Left colon (tissue), 2 donors: ENCODE measurements at regions not wholly inside any gene's neighbourhood (a gene's known extent, or its start where the extent isn't known, plus 50 kb on each side); places are given as distances from the start of the nearest gene placed in this dataset.

Source experiments
- ATAC-seq: fragments of 200-7000 bp; cut with Tn5 transposase; one replicate; pipeline ENCODE4 v1.9.1; 2020; ENCODE audit warnings: mild to moderate bottlenecking, moderate library complexity
- DNase-seq, 2 donors: peaks; one replicate each; pipeline ENCODE4 v3.0.0-alpha.2; 2020
- intact Hi-C, 2 donors: fragments of 100-400 bp; cut with DNase I in 1 of 2; cut with micrococcal nuclease in 1 of 2; formaldehyde crosslinking; loops; one replicate each; pipeline versions ENCODE4 v1.11.2 to v1.14.0; 2022; cut with DNase I, micrococcal nuclease
- donor health status: DM: no; HTN: no; CAD: no.
- donor health status: DM: yes; HTN: yes; CAD: no.

DNA sequence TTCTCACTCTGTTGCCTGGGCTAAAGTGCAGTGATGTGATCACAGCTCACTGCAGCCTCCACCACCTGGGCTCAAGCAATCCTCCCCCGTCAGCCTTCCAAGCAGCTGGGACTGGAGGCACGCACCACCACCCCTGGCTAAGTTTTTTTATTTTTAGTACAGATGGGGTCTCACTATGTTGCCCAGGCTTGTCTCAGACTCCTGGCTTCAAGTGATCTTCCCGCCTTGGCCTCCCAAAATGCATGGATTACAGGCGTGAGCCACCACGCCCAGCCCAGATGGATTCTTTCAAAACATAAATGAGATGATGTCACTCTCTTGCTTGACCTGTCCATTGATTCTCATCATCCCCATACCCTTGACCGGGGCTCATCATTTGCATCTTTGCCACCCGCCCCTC, 72.6 kb upstream of the SLC6A6 start:
- intact Hi-C loops, result no loop called here
- DNase-seq, result no peak
- ATAC-seq, result no peak

DNA sequence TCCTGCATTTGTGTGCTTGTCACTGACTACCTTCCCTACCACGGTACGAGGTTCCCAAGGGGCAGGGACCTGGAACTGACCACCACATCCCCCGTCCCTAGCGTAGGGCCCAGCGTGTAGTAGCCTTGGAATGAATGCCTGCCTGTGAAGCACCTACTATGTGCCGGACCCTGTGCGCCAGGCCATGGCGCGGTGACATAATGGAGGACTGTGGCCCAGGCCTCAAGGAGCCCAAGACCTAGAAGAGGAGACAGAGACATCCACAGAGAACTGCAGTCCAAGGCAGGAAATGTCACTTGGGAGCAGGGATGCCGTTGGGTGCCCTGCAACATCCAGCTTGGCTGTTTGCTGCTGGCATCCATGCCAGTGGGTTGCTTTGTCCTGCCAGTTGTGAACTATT, 71.9 kb upstream of the SLC6A6 start:
- ATAC-seq (no peak), DNase-seq (no peak)
- intact Hi-C loops, result no loop called here

DNA sequence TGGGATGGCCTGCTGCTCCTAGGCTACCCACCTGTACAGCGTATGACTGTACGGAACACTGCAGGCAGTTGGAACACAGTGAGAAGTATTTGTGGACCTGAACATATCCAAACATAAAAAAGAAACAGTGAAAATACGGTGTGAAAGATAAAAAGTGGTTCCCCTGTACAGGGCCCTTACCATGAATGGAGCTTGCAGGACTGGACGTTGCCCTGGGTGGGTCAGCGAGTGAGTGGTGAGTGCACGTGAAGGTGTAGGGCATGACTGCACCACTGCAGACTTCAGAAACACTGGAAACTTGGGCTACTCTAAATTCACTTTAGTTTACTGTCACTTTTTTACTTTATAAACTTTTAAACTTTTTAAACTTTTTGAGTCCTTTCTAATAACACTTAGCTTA, 71.2 kb upstream of the SLC6A6 start:
- peak; percentile 70 to 77 for DNase-seq
- ATAC-seq, result peak; percentile 79
- intact Hi-C loops, result no loop called here

DNA sequence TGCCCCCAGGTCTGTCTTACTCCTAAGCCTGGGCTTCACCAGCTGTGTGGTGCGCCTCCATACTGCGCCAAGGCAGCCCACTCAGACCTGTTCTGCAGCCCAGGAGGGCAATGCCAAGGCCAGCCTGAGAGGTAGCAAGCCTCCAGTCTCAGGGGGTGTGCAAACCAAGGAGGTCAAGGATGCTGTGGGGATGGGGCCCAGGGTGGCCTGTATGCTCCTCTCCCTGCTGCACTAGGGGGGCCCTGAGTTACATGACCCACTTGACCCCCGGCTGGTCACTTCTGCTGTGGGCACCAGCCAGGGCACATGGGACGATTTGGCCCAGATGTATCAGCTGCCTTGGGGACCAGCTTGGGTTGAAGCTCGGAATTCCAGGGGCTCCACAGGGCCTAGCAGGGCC, 70.0 kb upstream of the SLC6A6 start:
- ATAC-seq (no peak), DNase-seq (no peak)
- intact Hi-C loops, result no loop called here

DNA sequence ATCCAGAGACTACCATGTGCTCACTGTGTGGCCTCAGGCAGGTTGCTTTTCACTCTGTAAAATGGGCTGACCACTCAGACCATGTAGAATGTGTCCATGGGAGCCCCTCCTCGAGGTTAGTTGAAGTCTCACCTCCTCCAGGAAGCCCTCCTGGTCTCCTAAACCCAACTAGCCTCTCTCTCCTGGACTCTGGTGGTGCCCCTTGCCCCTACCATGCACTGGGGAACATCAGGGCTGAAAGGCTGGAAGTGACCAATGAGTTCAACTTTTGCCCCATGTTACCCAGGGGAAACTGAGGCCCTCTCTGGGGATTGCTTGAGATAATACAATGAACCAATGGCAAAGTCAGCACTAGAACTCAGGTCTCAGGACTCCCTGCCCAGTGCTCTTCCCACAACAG, 69.2 kb upstream of the SLC6A6 start:
- intact Hi-C loops, result no loop called here
- no peak for DNase-seq
- ATAC-seq, result no peak

DNA sequence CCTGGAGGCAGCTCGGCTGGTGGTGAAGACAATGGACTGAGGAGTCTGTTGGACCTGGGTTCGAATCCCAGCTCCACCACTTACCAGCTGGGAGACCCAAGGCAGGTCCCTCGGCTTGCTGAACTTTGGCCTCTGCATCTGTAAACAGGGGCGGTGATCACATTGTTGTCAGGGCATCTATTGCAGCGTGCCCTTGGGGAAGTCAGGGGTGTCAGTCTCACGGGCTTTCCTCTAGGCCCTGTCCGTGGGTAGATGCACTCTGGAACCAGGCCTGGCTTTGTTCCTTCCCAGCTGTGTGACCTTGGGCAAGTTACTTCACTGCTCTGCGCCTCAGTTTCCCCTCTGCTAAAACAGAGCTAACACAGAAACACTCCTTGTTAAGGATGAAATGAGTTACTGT, 68.8 kb upstream of the SLC6A6 start:
- no peak for DNase-seq
- intact Hi-C loops, result no loop called here
- ATAC-seq, result no peak

DNA sequence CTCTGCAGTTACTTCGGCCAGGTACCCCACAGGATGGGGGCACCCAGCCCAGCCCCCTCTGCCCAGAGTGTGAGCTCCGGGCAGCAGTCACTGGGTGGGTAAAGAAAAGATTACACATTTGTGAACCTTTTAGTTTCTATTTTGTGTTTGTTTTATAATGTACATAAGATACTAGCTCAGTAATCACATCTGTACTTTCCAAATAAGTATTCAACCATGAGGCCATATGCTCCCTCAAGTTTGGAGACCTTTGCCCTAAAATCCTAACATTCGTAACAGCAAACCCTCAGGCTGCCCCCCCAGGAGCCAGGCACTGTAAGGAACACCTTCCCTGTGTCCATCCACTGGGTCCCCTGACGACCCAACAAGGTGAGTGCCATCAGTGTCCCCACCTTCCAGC, 68.3 kb upstream of the SLC6A6 start:
- intact Hi-C loops, result no loop called here
- DNase-seq (no peak), ATAC-seq (peak; percentile 22)

DNA sequence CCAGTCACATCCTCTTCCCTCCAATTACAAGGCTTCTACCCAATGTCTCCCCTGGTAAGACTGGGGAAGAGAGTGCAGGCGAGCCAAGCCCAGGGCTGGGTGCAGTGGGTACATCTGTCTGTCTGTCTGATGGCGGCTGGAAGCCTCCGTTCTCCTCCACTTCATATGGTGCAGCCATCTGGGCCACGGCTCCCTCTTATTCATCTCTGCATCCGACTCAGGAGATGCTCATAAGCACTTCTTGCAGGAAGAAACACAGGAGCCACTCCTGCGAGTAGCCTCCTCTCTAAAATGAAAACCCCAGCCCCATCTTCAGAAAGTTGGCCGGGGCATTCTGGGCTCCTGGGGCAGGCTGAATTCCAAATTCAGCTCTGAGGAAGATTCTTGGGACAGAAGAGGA, 67.5 kb upstream of the SLC6A6 start:
- ATAC-seq, result no peak
- DNase-seq, result no peak
- intact Hi-C loops, result no loop called here

DNA sequence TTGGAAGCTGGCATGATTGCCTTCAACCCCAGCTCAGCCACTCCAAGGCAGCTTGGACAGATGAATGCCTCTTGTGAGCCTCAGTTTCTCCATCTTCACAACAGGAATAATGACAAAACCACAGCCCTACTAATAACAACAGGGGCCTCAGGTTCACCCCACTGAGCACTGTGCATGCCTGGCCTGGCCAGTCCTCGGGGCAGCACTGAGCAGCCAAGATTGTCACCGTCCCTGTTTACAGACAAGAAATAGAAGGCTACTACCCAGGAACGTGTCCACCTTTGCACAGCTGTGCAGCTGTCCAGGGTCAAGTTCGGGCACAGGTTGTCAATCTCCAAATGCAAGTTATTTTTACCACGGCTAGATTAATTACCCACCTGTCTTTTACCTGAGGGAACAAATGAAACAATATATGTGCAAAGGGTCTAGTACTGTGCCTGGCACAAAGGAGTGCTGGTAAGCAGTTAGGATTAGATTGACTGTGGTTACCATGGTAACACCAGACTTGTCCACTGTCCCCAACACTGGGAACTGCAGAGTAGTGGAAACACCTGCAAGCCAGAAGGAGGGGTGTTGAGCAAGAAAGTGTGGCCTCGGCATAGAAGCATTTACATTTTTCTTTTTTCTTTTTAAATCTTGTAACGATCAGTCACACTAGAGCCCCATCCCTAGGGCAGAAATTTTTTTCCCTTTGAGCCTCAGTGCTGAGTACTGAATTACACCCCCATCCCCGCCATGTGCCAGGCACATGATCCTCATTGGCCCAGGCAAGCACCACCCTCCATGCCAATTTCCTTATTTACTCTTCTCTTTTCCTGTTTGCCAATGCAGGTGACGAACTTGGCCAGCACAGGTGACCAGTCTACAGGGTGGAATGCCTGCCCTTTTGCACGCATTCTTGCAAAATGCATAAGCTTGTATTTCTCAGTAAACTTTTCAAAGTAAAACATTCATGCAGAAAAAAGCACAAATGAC, 66.3 kb upstream of the SLC6A6 start:
- ATAC-seq, result peak; percentile 93
- DNase-seq, result peak; percentile 59 to 82
- intact Hi-C loops, result no loop called here

DNA sequence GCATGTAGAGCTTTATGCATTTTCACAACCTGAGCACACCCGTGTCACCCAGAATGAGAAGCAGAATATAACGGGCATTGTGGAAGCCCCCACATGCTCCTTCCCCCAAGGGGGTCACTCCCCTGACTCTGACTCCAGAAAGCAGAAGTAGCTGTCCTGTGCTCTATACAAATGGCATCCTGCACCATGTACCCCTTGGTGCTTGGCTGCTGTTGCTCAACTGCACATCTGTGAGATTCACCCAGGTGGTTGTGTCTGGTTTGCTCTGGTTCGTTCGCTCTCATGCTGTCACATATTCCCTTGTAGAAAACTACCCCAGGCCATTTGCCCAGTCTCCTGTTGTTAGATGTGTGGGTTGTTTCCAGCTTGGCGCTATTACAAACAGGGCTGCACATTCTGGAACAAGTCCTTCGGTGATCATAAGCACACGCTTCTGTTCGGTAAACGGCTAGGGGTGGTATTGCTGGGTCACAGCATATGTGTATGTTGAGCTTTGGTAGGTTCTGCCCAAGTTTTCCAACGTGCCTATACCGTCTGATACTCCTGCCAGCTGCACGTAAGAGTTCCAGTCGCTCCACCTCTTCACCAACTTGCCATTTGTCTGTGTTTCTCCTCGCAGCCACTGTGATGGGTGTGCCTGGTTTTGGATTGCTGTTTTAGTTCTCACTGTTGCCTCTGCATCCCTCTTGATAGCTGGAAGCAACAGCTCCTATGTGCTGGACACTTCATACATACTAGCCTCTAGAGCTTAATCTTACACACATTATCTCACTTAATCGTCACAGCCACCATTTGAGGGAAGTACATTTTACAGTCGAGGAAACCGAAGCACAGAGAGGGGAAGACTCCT, 65.4 kb upstream of the SLC6A6 start:
- intact Hi-C loops, result no loop called here
- no peak for ATAC-seq
- DNase-seq, result no peak

DNA sequence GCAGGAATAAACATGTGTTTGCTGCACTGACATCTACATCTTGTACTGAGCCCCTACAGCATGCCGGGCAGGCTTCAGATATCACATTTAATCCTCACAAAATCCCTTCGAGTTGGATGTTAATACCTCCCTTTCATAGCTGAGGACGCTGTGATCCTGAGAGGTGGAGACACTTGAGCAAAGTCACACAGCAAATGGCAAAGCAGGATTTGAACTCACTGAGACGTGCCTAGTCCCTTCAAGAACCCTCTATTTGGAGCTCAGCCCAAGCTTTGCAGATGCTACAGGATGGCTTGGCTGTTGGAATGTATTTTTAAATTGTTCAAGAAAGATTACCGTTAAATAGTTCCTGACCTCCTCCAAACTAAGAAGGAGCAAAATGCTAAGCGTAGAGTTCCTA, 64.6 kb upstream of the SLC6A6 start:
- DNase-seq (no peak), ATAC-seq (no peak)
- intact Hi-C loops, result no loop called here

DNA sequence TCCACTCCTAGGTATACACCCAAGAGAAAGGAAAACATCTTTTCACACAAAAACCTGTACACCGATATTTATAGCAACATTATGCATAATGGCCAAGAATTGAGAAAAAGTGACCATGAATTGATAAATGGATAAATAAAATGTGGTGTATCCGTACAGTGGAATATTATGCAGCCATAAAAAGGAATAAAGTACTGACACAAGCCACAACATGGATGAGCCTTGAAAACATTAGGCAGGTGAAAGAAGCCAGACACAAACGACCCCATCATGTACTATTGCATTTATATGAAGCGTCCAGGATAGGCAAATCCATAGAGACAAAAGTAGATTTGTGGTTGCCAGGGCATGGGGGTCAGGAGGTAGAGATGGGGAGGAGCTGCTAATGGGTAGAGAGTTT, 64.2 kb upstream of the SLC6A6 start:
- intact Hi-C loops, result no loop called here
- ATAC-seq (no peak), DNase-seq (no peak)

DNA sequence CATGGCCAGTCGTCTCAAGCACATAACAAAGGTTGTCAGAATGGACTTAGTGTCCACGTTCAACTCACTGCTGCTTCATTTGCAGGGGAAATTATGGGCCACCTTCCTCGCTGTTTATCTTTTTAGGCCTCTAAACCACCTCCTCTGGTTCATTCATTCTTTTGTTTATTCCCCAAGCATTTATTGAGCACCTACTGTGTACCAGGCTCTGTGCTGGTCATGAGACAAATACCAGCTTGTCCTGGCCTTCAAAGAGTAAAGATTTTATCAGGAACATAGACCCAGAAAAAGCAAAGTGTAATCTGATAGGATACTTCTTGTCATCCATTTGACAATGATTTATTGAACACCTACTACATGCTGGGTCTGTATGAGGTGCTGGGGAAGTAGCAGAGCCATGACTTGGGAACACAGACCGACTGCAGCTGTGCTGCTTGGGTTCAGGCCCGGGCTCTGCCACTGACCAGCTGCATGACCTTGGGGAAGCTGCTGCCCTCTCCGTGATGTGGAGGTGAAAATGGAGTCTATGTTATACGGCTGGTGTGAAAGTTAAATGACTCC, 63.4 kb upstream of the SLC6A6 start:
- DNase-seq (no peak), ATAC-seq (no peak)
- intact Hi-C loops, result no loop called here

DNA sequence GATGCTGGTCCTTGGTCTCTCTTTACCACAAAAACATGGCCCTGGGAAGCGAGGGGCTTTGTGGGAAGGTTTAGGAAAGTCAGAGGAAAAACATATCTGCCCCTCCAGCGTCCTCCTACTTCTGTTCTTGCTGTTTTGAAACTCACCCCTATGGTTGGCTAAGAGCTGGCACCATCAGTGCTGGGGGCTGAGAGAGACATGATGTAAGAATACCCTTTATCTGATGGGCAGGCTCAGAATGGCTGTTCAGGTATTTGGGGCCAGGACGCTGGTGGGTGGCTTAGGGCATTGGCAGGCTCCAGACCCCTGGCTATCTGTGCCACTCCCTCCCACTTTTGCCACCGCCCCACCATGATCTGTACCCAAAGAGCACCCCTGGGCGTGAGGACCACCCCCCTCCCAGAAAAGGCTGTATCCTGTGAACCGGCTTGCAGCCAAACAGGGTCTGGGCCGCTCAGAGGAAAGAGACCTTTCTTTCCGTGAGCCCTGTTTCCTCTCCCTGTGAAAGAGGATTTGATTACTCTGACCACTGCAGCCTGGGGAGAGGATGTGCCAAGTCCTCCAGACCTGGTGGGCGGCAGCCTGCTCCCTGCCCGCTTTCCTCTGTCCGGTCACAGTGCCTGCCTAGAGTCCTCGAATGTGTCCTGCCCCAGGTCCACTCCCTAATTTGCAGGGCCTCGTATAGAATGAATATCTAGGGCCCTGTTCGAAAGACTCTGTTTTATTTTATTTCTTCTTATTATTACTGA, 61.3 kb upstream of the SLC6A6 start:
- no peak for ATAC-seq
- DNase-seq, result no peak
- intact Hi-C loops, result no loop called here

DNA sequence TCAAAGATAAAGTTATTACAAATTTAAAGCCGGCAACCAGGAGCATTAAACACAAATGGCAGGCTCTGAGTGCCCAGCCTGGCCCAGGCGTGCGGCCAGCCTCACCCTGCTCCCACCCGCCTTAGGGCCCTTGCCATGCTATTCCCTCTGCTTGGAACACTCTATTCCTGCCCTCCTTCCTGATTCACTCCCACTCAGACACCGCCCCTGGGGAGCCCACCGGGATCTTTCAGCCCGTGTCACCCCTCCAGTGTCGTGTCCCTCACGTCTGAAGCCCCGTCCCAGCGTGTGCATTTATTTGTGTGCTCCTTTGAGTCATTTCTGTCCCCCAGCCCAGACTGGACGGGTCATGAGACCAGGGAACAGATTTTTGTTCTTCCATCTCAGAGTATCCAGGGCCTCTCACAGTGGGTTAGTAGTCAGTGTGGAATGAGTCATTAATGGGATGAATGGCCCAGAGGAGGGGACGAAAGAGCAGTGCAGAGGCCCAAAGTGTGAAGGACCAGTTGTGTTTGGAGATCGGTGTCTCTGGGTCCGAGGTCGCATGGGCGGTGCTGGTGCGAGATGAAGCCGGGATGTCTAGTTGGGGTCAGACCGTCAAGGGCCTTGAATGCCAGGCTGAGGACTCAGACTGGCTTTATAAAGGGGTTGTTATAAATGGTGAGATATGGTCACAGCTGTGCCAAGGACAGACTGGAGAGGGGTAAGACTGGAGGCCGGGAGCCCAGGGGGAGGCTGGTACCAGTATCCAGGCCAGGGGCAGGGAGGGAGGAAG, 58.9 kb upstream of the SLC6A6 start:
- ATAC-seq, result no peak
- no peak for DNase-seq
- intact Hi-C loops, result no loop called here

DNA sequence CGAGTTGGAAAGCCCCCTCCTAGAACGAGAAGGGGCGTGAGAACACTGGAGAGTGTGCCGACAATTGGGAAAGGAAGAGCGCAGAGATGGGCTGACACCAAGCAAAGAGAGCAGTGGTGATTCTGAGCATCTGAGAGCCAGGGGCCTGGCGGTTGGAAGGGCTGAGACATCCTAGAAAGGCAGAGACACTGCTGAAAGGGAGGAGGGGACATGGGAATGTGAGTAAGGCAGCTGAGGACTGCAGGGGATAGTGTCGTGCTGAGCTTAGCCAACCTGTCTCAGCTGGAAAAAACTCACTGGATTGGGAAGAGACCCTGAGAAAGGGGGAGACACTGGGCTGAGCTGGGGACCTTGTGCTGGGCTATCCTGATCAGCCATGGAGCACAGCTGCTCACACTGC, 58.1 kb upstream of the SLC6A6 start:
- intact Hi-C loops, result no loop called here

DNA sequence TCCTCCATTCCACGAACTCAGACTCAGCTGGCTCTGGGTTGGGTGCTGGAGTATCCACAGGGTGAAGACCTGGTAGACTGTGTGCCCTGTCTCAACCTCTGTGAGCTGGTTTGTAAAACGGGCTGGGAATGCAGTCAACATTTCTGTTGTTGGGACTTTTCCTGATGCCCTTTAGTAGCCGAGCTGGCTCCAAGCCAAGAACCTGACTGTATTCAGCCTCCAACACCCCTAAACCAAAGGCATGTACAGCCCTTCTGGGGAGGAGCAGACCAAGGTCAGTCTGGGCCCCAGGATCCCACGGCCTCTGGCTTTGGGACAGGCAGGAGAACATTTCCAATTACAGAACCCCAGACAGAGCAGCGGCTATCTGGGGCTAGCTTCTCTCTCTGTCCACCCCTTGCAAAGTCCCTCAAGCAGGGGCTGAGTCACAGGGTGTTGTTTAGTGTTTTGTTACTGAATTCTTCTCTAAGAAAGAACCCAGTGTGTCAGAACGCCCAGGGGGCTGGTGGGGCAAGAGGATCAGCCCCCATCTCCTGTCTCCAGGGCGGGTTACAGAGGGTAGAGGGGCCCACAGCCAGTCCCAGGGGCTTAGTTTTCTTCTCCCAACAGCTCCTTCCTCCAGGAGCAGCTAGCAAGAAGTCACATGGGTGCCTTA, 56.8 kb upstream of the SLC6A6 start:
- DNase-seq (no peak), ATAC-seq (no peak)
- intact Hi-C loops, result no loop called here

More for the DNA sequence above, 58.1 kb upstream of the SLC6A6 start:
- ATAC-seq, result no peak
- no peak for DNase-seq

DNA sequence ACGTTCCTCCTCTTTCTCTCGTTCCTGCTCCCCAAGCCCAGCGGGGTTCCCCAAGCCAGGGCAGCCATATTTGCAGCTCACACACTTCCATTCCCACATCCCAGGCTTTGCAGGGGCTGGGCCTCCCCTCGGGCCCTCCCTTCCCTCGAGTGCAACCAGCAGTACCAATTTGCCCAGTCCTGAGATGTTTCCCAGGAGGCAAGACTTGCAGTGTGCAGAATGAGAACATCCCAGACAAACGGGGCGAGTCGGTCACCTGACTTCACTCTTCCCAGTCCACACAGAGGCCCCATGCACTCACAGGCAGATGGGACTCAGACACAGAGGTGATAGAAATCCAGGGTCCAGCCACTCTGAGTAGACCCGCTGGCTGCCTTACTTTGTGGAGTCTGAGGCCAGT, 56.2 kb upstream of the SLC6A6 start:
- ATAC-seq (no peak), DNase-seq (no peak)
- intact Hi-C loops, result no loop called here
